Transverse colon (tissue), 4 donors: ENCODE measurements at regions not wholly inside any gene's neighbourhood (a gene's known extent, or its start where the extent isn't known, plus 50 kb on each side); places are given as distances from the start of the nearest gene placed in this dataset.

Source experiments
- CTCF ChIP-seq, 5 experiments: fragments of 200-600 bp in 3 of 5; fragments of 450-650 bp in 2 of 5; sonication (generic) in 3 of 5; IDR thresholded peaks; 1 replicate in 2 of 5; 2 replicates in 3 of 5; pipeline ENCODE4 v1.5.1; 2016 to 2017; ENCODE audit warnings: antibody characterized with exemption in 5 of 5, inconsistent platforms in 3 of 5, mild to moderate bottlenecking in 2 of 5, moderate library complexity in 1 of 5
- POLR2A ChIP-seq: fragments of 450-650 bp; IDR thresholded peaks from one replicate; pipeline ENCODE4 v1.6.1; 2016; ENCODE audit warnings: antibody characterized with exemption, mild to moderate bottlenecking, moderate library complexity
- POLR2AphosphoS5 ChIP-seq, 3 donors: sonication (generic); formaldehyde crosslinking; IDR thresholded peaks; one replicate each; pipeline ENCODE4 v1.6.1; 2016; ENCODE audit warnings: antibody characterized with exemption in 3 of 3

- TF ChIP-seq CTCF (IDR thresholded peaks at IDR 0.05) (no peak), POLR2AphosphoS5 (IDR thresholded peaks at IDR 0.05) (no peak), POLR2A (no peak)
Measured at GRCh38 chr6:76867182-76867581, 596.1 kb downstream of the HTR1B start.
